ENCODE measurements at regions not wholly inside any gene's neighbourhood (a gene's known extent, or its start where the extent isn't known, plus 50 kb on each side); places are given as distances from the start of the nearest gene placed in this dataset.
"Not testable (repeated sequence)": the region's sequence is repeated elsewhere in the genome, so short reads cannot be mapped to it uniquely, and the experiment has no call there.

DNA sequence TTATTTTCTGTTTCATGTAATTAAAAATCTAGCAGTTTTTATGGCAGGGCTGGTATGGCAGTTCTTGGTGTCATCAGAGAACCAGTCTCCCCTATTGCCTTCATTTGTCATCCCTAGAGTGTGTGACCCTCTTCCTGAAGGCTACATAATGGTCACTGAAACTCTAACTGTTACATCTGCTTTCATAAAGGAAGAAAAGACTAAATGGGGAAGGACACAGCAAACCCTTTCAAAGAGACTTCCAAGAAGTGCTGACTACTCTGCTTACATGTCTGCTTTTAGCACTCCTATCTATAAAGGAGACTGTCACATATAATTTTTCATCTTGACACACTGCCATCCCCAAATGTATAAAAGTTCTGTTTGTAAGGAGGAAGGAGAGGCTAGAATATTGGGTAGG, 105.9 kb upstream of the DIAPH2 start:
- ATAC-seq (no peak), DNase-seq (no peak)
- Histone ChIP-seq H3K27ac (no peak overlapping the region), H3K9me3 (no peaks in the 10 kb centered on the region), H3K4me1 (no peaks in the 10 kb centered on the region), H3K36me3 (ENCODE audit: insufficient read depth in 1 of 2, low read depth in 1 of 2) (no peaks in the 10 kb centered on the region), H3K4me3 (no peak overlapping the region), H3K27me3 (ENCODE audit: insufficient read depth in 3 of 3, low read length in 2 of 3) (peaks cover 0 to 5% (median 0%) of the 10 kb centered on the region in 3 donors)
- TF ChIP-seq, protein P1, sequence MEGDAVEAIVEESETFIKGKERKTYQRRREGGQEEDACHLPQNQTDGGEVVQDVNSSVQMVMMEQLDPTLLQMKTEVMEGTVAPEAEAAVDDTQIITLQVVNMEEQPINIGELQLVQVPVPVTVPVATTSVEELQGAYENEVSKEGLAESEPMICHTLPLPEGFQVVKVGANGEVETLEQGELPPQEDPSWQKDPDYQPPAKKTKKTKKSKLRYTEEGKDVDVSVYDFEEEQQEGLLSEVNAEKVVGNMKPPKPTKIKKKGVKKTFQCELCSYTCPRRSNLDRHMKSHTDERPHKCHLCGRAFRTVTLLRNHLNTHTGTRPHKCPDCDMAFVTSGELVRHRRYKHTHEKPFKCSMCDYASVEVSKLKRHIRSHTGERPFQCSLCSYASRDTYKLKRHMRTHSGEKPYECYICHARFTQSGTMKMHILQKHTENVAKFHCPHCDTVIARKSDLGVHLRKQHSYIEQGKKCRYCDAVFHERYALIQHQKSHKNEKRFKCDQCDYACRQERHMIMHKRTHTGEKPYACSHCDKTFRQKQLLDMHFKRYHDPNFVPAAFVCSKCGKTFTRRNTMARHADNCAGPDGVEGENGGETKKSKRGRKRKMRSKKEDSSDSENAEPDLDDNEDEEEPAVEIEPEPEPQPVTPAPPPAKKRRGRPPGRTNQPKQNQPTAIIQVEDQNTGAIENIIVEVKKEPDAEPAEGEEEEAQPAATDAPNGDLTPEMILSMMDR (IDR thresholded peaks at IDR 0.05): no peak
- intact Hi-C loops (cut with DNase I): no loop called here

DNA sequence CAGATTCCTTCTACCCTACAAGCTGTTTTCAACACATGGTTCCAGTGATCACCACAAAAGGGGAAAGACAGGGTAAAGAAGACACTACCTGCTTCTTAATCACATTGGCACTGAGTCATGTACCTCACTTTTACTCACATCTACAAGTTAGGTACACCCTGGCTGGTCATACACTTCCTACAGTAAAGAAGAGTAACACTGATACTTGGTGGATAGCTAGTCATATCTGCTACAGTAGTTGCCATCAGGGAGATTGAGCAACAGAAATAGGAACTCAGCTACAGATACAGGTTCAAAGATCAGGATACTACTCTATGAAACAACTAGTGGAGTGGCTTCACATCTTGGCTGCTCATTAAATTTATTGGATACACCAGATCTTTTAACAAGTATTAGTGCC, 105.4 kb upstream of the DIAPH2 start:
- DNase-seq (no peak), ATAC-seq (no peak)
- H3K36me3 ChIP-seq (ENCODE audit: insufficient read depth in 1 of 2, low read depth in 1 of 2): no peaks in the 10 kb centered on the region
- no peak overlapping the region for H3K27ac ChIP-seq
- H3K27me3 ChIP-seq (ENCODE audit: insufficient read depth in 3 of 3, low read length in 2 of 3): peaks cover 0 to 9% (median 0%) of the 10 kb centered on the region in 3 donors
- no peaks in the 10 kb centered on the region for H3K9me3 ChIP-seq
- intact Hi-C loops (cut with DNase I): no loop called here
- H3K4me3 ChIP-seq: no peak overlapping the region
- TF ChIP-seq, protein P1 (IDR thresholded peaks at IDR 0.05): no peak
- no peaks in the 10 kb centered on the region for H3K4me1 ChIP-seq

DNA sequence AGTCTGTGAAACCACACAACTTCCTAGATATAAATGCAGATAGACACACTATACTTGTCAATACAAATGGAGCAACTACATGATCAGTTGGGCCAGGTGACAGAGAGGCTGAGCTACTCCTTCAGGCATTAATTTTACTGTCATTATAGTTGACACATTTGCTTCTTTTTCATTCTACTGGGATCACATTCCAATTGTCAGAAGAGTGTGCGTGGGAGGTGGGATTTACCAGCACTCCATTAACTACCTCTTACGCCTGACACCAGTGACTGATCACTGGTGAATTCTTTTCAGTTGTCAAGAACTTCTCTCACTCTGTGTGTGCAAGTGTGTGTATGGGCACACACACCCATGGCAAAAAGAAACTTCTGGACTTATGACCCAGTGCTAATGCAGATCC, 94.2 kb upstream of the DIAPH2 start:
- intact Hi-C loops (cut with DNase I): no loop called here
- Histone ChIP-seq H3K4me1 (no peaks in the 10 kb centered on the region), H3K27me3 (ENCODE audit: insufficient read depth in 3 of 3, low read length in 2 of 3) (no peaks in the 10 kb centered on the region), H3K36me3 (ENCODE audit: insufficient read depth in 1 of 2, low read depth in 1 of 2) (no peaks in the 10 kb centered on the region), H3K9me3 (no peaks in the 10 kb centered on the region), H3K27ac (no peak overlapping the region), H3K4me3 (no peak overlapping the region)
- DNase-seq: no peak
- WGBS, 3 donors: 83 to 88% (median 87%) methylated on average over 2 of the region's 2 CpGs
- TF ChIP-seq, protein P1 (IDR thresholded peaks at IDR 0.05): no peak
- ATAC-seq: no peak

DNA sequence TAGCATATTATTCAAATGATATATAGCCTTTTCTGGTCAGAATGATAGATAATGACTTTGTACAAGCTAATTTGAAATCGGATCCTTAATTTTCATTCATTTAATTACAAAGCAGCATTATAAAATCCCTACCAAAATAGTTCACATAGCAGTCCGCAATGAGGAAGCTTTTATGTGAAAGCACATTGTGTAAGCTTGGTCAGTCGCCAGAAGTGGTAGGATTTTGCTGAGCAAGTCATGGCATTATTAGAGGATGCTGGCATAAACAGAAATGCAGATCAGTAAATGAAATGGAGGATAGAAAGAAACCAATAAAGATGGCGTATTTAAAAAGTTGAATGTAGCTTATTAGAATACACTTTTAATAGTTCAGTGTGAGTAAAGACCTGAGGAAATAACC, 93.2 kb upstream of the DIAPH2 start:
- TF ChIP-seq, protein P1 (IDR thresholded peaks at IDR 0.05): no peak
- intact Hi-C loops (cut with DNase I): no loop called here
- Histone ChIP-seq H3K4me3 (no peak overlapping the region), H3K27me3 (ENCODE audit: insufficient read depth in 3 of 3, low read length in 2 of 3) (no peaks in the 10 kb centered on the region), H3K4me1 (no peaks in the 10 kb centered on the region), H3K27ac (no peak overlapping the region), H3K9me3 (no peaks in the 10 kb centered on the region), H3K36me3 (ENCODE audit: insufficient read depth in 1 of 2, low read depth in 1 of 2) (no peaks in the 10 kb centered on the region)
- DNase-seq: no peak
- no peak for ATAC-seq
- 57 to 71% (median 62%) methylated on average over 4 of the region's 4 CpGs for WGBS, 3 donors

DNA sequence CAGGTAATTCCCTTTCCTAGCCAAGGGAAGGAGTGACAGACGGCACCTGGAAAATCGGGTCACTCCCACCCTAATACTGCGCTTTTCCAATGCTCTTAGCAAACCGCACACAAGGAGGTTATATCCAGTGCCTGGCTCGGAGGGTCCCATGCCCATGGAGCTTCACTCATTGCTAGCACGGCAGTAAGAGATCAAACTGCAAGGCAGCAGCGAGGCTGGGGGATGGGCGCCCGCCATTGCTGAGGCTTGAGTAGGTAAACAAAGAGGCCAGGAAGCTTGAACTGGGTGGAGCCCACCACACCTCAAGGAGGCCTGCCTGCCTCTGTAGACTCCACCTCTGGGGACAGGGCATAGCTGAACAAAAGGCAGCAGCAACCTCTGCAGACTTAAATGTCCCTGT, 86.8 kb upstream of the DIAPH2 start:
- WGBS, 3 donors: 94 to 96% (median 95%) methylated on average over 6 to 9 of the region's 9 CpGs
- H3K27ac ChIP-seq; H3K27me3 ChIP-seq (ENCODE audit: insufficient read depth in 3 of 3, low read length in 2 of 3); H3K9me3 ChIP-seq; DNase-seq; ATAC-seq; H3K4me1 ChIP-seq; intact Hi-C loops (cut with DNase I); H3K36me3 ChIP-seq (ENCODE audit: insufficient read depth in 1 of 2, low read depth in 1 of 2); H3K4me3 ChIP-seq: not testable (repeated sequence)

All from psoas muscle (tissue), 7 donors.